ENCODE measurements at regions not wholly inside any gene's neighbourhood (a gene's known extent, or its start where the extent isn't known, plus 50 kb on each side); places are given as distances from the start of the nearest gene placed in this dataset.

DNA sequence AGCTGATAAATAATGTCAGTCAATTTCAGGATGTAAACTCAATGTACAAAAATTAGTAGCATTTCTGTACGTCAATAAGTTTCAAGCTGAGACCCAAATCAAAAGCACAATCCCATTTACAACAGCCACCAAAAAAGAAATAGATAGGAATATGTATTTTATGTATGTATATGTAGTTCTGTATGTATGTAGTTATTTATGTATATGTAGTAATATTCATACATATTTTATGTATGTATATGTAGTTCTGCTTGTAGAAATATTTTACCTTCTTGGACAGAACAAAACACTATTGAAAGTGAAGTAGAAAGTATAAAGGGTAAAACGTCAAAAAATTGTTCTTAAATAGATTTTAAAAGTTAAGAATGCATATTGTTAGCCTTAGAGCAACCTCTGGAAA is 591.0 kb upstream of the SETBP1 start:
- DNase-seq: no peak

DNA sequence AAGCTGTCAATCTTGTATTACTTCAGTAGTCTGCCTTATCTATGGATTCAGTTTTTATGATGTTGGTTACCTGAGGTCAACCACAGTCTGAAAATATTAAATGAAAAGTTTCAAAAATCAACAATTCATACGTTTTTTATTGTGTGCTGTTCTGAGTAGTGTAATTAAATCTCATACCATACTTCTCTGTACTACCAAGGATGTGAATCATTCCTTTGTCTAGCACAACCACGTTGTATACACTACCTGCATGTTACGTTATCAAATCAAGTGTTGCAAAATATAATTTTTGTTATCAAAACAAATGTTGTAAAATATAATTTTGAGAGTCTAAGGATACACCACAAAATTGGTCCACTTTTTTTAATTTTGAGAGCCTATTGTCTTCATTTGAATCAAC is 590.2 kb upstream of the SETBP1 start:
- DNase-seq: no peak

DNA sequence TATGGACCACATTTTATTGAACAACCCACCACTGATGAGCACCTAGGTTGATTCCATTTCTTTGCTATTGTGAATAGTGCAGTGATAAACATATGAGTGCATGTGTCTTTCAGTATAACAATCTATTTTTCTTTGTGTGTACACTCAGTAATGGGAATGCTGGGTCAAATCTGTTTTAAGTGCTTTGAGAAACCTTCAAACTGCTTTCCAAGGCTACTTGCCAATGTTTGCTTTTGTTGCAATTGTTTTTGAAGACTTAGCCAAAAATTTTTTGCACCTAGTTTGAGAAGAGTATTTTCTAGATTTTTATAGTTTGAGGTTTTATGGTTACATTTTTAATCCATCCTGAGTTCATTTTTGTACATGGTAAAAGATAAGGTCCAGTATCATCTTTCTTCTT is 587.4 kb upstream of the SETBP1 start:
- no peak for DNase-seq

DNA sequence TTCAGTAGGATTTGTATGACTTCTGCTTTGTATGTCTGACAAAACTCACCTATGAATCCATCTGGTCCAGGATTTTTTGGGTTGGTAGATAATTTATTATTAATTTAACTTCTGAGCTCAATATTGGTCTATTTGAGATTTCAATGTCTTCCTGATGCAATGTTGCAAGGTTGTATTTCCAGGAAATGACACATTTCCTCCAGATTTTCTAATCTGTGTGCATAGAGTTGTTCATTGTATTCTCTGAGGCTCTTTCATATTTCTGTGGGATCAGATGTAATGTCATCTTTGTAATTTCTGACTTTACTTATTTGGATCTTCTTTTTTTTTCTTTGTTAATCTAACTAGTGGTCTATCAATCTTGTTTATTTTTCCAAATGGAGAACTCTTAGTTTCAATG is 584.7 kb upstream of the SETBP1 start:
- no peak for DNase-seq

DNA sequence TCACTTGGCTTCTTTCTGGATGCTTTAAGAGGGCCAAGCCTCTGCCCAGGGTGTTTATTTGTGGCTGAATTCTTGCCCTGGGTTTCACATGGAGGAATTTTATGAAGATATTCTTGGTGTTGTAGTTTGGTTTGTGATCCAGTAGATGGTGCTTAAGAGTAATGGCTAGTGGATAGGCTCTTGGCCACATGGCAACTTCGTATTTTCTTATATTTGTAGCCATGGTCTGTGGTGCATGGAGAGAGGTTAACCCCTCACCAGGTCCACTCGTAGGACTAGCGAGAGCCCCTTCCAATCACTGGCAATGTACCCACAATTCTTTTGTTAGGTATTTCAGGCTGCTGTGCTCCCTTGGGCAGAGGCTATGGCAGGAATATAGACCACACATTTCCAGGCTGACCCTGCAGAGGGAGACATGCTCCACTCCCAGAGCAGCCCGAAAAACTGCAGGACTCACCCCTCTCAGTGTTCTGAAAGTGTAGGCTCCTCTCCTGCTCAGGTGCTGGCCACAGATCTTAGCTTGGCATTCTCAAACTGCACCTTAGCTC is 582.1 kb upstream of the SETBP1 start:
- no peak for DNase-seq

DNA sequence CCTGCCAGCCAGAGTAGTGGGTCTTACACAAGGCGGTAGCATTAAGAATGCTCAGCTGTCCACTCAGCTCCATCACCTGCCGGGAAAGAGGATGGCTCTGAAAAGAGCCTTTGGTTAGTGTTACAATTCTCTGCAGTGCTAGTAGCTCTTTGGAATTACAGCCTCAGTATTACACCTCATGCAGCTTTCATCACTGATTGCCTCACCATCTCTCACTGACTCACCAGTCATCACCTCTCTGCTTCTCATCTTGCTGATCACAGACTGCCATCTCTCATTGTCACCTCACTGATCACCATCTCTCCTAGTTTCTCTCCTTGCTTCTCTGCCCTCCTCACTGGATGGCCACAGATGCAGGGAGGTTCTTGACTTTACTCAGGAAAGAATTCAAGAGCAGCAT is 573.5 kb upstream of the SETBP1 start:
- no peak for DNase-seq

DNA sequence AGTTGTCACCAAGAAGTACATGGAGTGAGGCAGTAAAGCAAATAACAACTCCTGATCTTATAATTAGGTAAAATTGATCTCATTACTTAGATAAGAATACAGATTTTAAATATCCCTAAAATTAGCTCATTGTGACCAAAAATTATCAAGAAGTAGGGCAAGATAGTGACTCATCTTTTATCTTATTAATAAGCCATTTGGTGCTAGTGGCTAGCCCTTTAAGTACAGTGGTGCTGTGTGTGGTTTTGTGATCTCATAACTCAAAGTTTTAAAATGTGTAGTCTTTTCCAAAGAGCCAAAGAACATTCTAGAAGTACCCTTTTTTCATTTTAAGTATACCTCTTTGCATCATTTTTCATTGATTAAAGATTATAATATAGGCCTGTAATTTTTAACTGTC is 569.4 kb upstream of the SETBP1 start:
- no peak for DNase-seq

DNA sequence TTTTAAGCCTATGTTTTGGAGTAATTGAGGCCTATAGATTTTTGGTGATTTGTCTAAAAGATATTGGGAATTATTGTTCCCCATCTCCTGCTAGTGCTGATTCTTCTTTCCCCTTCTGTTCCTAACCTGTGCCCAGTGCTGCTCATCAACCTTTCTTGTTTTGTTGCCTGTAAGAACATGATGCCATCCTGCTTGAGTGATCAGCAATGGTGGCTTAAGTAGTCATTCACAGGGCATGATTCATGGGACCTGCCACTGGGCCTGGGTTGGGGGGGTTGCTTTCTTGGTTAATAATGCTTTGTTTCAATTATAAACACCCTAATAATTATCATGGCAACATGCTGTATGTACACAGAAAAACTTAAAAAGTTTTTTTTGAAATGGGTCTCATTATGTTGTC is 562.9 kb upstream of the SETBP1 start:
- DNase-seq: no peak

DNA sequence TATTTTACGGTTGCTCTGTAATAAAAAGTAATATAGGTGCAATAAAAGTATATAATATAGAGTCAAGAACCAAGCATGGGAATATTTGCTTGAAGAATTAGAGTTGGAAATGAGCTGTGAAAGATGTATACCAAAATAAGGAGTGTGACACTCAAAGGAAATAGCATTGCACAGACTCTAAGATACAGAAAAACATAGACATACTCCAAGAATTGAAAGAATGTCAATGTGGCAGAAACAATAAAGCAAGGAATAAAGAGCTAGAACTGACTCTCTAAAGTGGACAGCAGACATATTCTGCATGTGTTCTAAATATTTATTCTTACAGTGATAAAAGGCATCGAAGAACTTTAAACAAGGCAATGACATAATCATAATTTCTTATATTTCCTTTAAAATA is 561.1 kb upstream of the SETBP1 start:
- no peak for DNase-seq

DNA sequence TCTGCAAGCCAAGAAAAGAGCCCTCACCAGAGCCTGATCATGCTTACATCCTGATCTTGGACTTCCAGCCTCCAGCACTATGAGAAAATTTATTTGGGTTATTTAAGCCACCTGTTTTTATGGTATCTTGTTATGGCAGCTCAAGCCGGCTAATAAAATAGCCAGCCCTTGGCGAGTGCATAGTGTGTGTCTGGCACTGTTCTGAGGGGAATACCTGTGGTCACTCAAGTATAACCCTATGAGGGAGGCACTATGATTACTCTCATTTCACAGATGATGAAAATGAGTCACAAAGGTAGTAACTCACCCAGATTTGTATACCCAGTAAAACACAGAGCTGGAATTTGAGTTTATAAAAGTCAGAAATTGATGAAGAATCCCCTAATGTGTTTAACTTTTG is 556.9 kb upstream of the SETBP1 start:
- no peak for DNase-seq

DNA sequence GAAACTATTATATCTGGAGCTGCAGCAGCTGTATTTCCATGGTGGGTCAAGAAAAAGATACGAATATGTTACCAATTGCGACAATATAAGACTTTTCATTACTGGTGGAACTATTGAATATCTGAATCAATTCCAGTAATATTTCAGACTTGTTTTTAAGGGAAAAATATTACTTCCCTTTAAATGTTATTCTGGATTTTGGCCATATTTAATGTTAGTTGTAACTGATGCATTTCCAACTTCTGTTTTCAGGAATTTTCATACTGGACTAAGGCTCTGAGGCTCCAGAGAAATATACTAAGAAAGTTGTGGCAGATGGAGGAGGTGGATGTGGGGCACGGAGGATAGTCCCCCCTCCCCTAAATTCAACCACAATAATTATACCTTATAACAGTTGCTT is 555.2 kb upstream of the SETBP1 start:
- no peak for DNase-seq

DNA sequence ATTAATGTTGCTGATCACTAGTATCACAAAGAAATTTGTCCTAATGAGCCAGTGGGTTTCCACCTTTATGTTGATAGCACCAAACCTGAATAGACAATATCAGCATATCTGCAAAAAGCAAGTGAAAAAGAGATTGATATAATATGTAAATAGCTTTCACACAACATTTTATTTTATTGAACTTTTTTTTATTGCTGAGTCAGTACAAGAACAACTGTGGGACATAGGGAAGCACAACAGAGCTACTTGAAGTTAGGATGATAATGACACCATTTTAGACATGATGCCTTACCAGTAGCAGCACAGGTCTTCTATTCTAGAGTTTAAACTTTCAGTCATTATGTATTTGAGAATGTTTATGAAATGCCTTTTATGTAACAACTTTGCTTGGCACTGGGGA is 554.1 kb upstream of the SETBP1 start:
- DNase-seq: no peak

DNA sequence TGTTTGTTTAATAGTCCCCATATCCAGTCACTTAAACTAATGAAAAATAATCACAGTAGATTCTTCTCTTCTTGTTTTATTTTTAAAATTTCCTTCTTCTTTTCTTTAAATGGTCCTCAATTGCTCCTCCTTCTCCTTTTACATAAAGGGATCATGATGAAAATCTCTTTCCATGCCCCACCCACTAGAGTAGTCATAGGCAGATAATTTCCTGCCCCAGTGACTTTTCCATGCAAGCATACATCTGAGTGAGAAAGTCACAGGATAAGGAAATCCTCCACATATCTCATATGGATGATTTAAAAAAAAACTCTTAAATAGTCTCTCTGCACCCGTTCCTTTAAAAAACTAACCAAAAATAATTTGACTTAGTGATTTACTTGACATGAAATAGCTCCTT is 552.3 kb upstream of the SETBP1 start:
- DNase-seq: no peak

DNA sequence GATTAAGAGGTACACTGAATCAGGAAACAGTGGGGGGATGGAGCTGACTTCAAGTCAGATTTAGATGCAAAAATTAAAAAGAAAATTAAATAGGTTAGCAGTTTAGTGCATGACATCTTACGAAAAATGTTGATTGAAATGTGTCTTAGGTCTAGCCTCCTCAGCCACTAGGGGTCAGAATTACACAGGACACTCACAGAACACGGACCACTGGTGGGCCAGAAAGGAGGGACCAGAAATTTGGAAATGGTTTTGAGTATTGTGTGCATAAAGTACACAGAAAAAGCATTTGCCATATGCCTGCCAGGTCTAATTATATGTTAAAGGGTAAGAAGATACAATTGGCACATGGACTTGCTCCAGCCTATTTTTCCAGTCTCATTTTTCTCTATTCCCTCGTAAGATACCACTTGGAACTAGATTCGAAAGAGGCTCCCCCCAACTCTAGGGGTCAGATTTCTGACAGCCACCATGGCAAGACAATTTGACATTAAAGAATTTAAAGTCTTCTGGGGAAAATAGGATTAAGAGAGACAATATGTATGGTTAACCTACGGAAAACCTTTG is 550.2 kb upstream of the SETBP1 start:
- peak; percentile 39 for DNase-seq

DNA sequence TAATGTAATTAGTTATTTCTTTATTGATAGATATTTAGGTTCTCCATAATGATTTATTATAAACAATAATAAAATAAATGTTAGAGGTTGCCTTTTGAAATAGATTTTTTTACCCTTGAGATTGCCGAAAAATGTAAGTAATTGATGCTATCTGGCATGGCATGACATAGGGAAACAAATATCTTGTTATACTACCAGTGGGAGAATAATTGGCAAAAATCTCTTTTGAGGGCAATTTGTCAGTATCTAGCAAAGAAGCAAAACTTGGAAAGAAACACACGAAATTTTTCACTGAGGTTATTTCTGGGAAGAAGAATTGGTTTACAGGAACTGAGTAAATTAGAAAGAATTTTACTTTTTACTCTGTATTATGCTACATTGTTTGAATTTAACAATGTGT is 547.2 kb upstream of the SETBP1 start:
- DNase-seq: no peak

DNA sequence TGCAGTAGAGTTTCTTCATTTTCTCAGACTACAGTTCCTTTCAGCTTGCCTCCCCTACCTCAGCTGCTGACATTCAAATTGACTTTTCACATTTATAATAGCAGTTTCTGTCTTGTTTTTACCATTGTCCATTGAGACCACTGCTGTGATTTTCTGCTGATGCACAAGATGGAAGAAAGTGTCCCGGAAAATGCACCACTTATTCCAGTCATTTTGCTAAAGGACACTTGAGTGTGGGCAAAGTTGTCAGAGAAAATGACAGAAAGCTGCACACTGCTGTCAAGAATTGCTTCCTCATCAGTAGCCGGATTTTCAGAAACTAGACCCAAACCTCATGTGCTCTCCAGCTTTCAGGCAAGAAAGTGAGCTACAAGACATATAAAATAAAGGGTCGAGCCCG is 546.2 kb upstream of the SETBP1 start:
- DNase-seq: no peak

DNA sequence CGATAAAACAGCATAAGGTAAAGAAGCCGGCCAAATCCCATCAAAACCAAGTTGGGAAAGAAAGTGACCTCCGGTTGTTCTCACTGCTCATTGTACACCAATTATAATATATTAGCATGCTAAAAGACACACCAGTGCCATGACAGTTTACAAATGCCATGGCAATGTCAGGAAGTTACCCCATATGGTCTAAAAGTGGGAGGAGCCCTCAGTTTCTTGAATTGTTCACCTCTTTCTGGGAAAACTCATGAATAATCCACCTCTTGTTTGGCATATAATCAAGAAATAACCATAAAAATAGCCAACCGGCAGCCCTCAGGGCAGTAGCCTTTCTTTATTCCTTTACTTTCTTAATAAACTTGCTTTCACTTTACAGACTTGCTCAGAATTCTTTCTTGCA is 544.9 kb upstream of the SETBP1 start:
- no peak for DNase-seq

DNA sequence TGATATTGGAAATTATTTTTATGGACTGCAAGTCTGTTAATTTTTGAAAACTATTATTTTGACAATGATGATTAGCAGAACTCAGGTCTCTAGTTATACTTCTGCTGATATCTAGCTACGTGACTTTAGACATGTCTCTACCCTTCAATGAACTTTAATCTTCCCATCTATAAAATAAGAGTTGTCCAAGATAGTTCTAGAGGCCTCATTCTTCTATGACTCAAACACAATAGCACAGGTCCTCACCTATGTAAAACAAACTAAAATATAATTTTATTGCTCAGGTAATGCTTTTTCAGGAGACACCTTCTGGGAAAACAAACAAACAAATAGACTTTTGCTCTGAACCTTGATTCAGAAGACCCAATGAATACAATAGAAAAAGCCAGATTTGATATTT is 544.4 kb upstream of the SETBP1 start:
- DNase-seq: no peak

DNA sequence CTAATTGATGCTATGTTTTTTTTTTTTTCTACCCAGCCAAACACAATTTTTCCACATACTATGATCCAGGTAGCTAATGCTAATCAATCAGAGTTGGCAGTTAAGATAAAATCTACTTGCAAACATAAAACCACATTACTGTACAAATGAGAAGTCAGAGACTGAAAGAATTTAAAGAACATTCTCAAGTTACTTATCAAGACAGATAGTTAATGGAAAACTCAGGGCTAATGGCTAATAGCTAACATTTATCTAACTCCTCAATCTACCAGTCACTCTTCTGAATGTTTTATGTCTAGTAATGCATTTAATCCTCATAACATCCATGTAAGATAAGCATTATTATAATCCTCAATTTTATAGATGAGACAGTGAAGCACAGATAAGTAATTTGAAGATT is 537.6 kb upstream of the SETBP1 start:
- no peak for DNase-seq

DNA sequence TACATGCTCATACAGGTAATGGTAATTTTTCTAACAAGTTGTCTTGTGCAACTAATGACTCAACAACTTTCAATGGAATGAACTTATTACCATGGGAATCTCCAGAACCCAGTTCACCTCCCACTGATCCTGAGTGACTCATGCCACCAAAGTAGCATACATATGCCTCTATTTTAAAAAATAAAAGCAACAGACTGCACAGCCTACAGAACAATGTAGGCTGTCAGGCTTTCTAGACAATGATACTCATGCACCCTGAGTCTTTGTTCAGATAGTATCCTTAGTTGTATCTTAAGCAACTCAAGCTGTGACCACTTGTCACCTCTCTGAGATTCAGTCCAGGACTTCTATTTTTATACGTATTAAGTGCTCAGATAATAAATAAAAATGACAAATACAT is 531.0 kb upstream of the SETBP1 start:
- no peak for DNase-seq

DNA sequence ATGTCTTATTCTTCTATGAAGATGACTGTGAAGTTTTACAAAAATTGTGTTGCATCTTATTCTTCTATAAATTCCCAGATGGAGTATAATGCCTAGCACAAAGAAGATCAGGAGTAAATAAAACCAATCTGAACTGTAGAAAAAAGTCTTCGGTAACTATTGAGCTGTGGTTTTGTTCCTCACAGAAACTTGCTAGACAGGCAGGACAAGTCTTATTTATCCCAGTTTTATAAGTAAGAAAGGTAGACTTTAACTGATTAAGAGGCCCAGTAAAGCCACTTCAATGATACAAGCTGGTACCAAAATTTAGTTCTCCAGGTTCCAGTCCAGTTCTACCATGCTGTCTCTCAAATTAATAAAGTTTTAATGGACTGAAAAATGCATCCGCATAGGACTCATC is 526.7 kb upstream of the SETBP1 start:
- DNase-seq: no peak

DNA sequence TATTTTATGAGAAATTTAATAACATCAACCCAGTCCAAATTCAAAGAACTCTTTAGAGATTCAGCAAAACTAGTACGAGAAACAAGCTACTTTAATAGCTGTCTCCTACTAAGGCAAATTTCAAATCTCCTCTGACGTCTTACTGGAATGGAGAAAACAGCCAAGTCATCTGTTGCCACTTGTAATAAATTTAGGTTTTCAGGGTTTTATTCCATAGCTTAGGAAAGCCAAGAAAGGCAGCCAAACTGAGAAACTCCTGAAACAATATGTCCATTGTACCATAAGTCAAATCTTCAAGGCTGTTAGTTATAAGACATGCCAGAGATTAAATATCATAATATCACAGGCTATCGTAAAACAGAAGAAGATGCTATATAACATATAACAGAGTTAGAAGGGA is 524.6 kb upstream of the SETBP1 start:
- DNase-seq: no peak

DNA sequence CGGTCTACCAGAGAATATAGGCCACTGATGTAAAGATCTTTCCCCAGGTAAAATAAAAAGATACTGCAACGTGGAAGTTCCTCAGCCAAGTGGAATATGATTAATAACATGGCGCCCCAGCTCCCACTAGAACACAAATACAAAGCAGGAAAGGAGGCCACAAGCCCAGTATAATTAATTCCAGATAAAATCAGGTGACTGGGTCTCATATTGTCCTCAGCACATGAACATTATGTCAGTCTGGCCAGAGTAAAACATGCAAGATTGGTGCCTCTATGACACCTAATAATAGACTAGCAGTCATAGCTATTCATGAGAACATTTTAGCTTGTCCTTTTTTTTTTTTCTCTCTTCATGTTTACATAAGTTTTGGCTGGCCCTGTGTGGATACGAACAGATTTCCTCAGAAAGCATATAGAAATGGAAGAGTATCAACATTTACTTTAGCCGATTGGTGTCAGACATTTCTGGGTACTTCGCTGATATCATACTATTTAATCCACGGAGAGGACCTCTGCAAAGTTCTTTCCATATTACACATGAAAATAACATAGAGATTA is 523.8 kb upstream of the SETBP1 start:
- no peak for DNase-seq

DNA sequence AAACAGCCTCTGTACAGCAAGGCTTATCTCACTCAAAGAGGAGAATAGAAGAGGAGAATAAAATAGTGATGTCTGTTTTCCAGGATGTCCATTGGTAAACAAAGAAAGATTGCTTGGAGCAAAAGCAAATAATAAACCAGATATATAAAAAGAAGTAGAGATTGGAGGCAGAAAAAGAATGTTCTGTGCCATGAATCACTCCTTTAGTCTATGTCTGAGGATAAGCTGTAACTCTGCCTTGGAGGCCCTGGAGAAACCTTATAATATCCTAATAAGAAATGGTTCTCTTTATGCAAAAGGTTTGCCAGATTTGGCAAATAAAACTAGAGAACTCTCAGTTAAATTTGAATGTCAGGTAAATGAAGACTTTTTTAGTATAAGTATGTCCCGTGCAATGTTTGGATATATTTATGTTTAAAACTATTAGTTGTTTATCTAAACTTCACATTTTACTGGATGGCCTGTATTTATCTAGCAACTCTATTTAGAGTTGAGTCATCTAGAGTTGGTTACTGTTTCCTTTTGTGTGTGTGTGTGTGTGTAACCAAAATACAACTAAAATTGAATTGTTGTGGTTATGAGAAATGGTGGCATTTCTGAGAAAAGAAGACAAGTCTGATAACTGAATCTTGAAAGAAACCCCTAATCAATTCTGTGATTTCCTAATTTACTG is 510.3 kb upstream of the SETBP1 start:
- no peak for DNase-seq

DNA sequence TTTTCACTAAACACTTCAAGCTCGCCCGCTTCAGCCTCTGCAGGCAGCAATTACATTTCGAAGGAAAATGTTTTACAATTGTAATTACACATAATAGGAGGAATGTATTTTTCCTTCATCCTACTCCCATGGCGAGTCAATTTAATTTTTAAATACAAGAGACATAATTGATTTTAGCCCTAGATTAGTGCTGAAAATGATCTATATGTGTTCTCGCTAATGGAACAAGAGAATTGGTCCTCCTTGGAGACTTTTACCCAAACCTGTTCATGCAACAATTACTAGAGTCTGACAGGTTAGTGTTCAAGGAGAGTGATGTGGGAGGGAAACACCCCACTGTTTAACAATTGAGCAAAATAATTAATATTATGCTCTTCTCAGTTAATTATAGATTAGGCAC is 509.4 kb upstream of the SETBP1 start:
- DNase-seq: no peak
